Mucosa of descending colon (tissue), 3 donors: ENCODE measurements at regions not wholly inside any gene's neighbourhood (a gene's known extent, or its start where the extent isn't known, plus 50 kb on each side); places are given as distances from the start of the nearest gene placed in this dataset.
"Not testable (repeated sequence)": the region's sequence is repeated elsewhere in the genome, so short reads cannot be mapped to it uniquely, and the experiment has no call there.

Experiments
- ATAC-seq: fragments of 200-7000 bp; cut with Tn5 transposase; one replicate; pipeline ENCODE4 v1.9.1; 2020; ENCODE audit warnings: mild to moderate bottlenecking, moderate library complexity
- DNase-seq, 3 donors: peaks; one replicate each; pipeline ENCODE4 v3.0.0-alpha.2; 2020
- H3K36me3 ChIP-seq: fragments of 200-600 bp; one replicate; pipeline ENCODE4 v1.8.0; 2021; ENCODE audit warnings: low read depth, mild to moderate bottlenecking
- H3K4me1 ChIP-seq: fragments of 200-600 bp; one replicate; pipeline ENCODE4 v1.8.0; 2021; ENCODE audit warnings: low read depth, mild to moderate bottlenecking
- H3K4me3 ChIP-seq: fragments of 200-600 bp; one replicate; pipeline ENCODE4 v1.8.0; 2021; ENCODE audit warnings: mild to moderate bottlenecking
- H3K9me3 ChIP-seq: fragments of 200-600 bp; one replicate; pipeline ENCODE4 v1.8.0; 2021; ENCODE audit warnings: mild to moderate bottlenecking
- CTCF ChIP-seq: fragments of 200-600 bp; IDR thresholded peaks from one replicate; pipeline ENCODE4 v1.8.0; 2022; ENCODE audit warnings: antibody characterized with exemption, mild to moderate bottlenecking
- intact Hi-C, 2 donors: fragments of 100-400 bp; cut with DNase I in 1 of 2; cut with micrococcal nuclease in 1 of 2; formaldehyde crosslinking; loops; one replicate each; pipeline versions ENCODE4 v1.11.0 to v1.11.1; 2022; cut with DNase I, micrococcal nuclease
- donor health status: DM: no; HTN: no; CAD: no; lungs with moderate emphysema.
- donor health status: DM: no; HTN: no; CAD: no.
- donor health status: DM: no; HTN: yes; CAD: no.

GRCh38 chr7:149599636-149600206 lies 102.1 kb upstream of the ZNF746 start:
- Histone ChIP-seq H3K4me3 (no peak overlapping the region), H3K36me3 (no peaks in the 10 kb centered on the region), H3K4me1 (no peaks in the 10 kb centered on the region), H3K9me3 (no peaks in the 10 kb centered on the region)
- TF ChIP-seq CTCF = no peak
- intact Hi-C loops = no loop called here
- DNase-seq (no peak), ATAC-seq (no peak)

- Histone ChIP-seq H3K36me3 (no peaks in the 10 kb centered on the region), H3K9me3 (no peaks in the 10 kb centered on the region), H3K4me1 (no peaks in the 10 kb centered on the region), H3K4me3 (no peak overlapping the region)
- peak; percentile 73 for ATAC-seq
- intact Hi-C loops = no loop called here
- no peak for TF ChIP-seq CTCF
- peak in 1 of 3 donors; percentile 20 for DNase-seq
Measured at GRCh38 chr7:149598721-149599308, 101.2 kb upstream of the ZNF746 start.

- H3K4me1 ChIP-seq, DNase-seq, intact Hi-C loops, H3K4me3 ChIP-seq, ATAC-seq, H3K9me3 ChIP-seq, H3K36me3 ChIP-seq: not testable (repeated sequence)
Measured at GRCh38 chr7:149597789-149598188, 100.2 kb upstream of the ZNF746 start.

- no peak for ATAC-seq
- H3K4me1 ChIP-seq = no peaks in the 10 kb centered on the region
- intact Hi-C loops = no loop called here
- DNase-seq = no peak
- TF ChIP-seq CTCF = no peak
- no peaks in the 10 kb centered on the region for H3K36me3 ChIP-seq
- no peak overlapping the region for H3K4me3 ChIP-seq
- H3K9me3 ChIP-seq = no peaks in the 10 kb centered on the region
Measured at GRCh38 chr7:149595541-149595940, 97.9 kb upstream of the ZNF746 start.

GRCh38 chr7:149595078-149595477 lies 97.5 kb upstream of the ZNF746 start:
- Histone ChIP-seq H3K4me1 (no peaks in the 10 kb centered on the region), H3K4me3 (no peak overlapping the region), H3K9me3 (no peaks in the 10 kb centered on the region), H3K36me3 (no peaks in the 10 kb centered on the region)
- ATAC-seq = no peak
- no peak for TF ChIP-seq CTCF
- intact Hi-C loops = no loop called here
- no peak for DNase-seq

- H3K4me1 ChIP-seq = no peaks in the 10 kb centered on the region
- TF ChIP-seq CTCF = no peak
- no peak overlapping the region for H3K4me3 ChIP-seq
- H3K36me3 ChIP-seq = no peaks in the 10 kb centered on the region
- ATAC-seq = no peak
- intact Hi-C loops = no loop called here
- no peak for DNase-seq
- H3K9me3 ChIP-seq = no peaks in the 10 kb centered on the region
Measured at GRCh38 chr7:149588930-149589329, 91.3 kb upstream of the ZNF746 start.
